PC-3 (cell line): ENCODE measurements at regions not wholly inside any gene's neighbourhood (a gene's known extent, or its start where the extent isn't known, plus 50 kb on each side); places are given as distances from the start of the nearest gene placed in this dataset.

Source experiments
- ATAC-seq: fragments of 200-7000 bp; cut with Tn5 transposase; 2 replicates; pipeline ENCODE4 v1.9.1; 2020; ENCODE audit warnings: mild to moderate bottlenecking, moderate library complexity
- BruUV-seq: library from RNA; stranded (reverse); fragments of 400-500 nt; replicated peaks from 2 replicates; lab custom pipeline; 2021; lab: Mats Ljungman, UMichigan
- CTCF ChIA-PET: fragments of 300-600 bp; sonication (Branson Sonifier 250); formaldehyde crosslinking; loops from one replicate; lab custom pipeline; 2022; ENCODE audit warnings: antibody characterized with exemption; lab: Charles Lee
- POLR2A ChIA-PET: fragments of 300-600 bp; sonication (Branson Sonifier 250); formaldehyde crosslinking; loops from one replicate; lab custom pipeline; 2022; ENCODE audit warnings: antibody characterized with exemption; ENCODE audit not compliant: unreplicated experiment; lab: Charles Lee
- DNase-seq: peaks from one replicate; pipeline ENCODE4 v3.0.0-alpha.2; 2015
- H2AFZ ChIP-seq: fragments of 300-600 bp; sonication (generic); 2 replicates; pipeline ENCODE4 v1.6.0; 2016; ENCODE audit warnings: antibody characterized with exemption, low read length
- H3F3A ChIP-seq: fragments of 300-600 bp; sonication (generic); one replicate; pipeline ENCODE4 v1.6.0; 2017; ENCODE audit warnings: antibody characterized with exemption, low read length, control low read depth, mild to moderate bottlenecking; ENCODE audit not compliant: unreplicated experiment
- H3K27ac ChIP-seq: fragments of 300-600 bp; sonication (generic); 2 replicates; pipeline ENCODE4 v1.5.1; 2016; ENCODE audit warnings: mild to moderate bottlenecking, low read length
- H3K27me3 ChIP-seq: fragments of 300-600 bp; sonication (generic); 2 replicates; pipeline ENCODE4 v1.6.1; 2016; ENCODE audit warnings: low read length, mixed read lengths
- H3K36me3 ChIP-seq: fragments of 300-600 bp; sonication (generic); 2 replicates; pipeline ENCODE4 v1.6.1; 2016; ENCODE audit warnings: low read depth, mixed run types, low read length, mixed read lengths
- H3K4me1 ChIP-seq: fragments of 300-600 bp; sonication (generic); 2 replicates; pipeline ENCODE4 v1.5.1; 2016; ENCODE audit warnings: low read length; ENCODE audit not compliant: insufficient read depth
- H3K4me2 ChIP-seq: fragments of 300-600 bp; sonication (generic); 2 replicates; pipeline ENCODE4 v1.6.0; 2016; ENCODE audit warnings: low read length
- H3K4me3 ChIP-seq: fragments of 300-600 bp; sonication (generic); 2 replicates; pipeline ENCODE4 v1.5.1; 2016; ENCODE audit warnings: mild to moderate bottlenecking, low read length, mixed read lengths
- H3K79me2 ChIP-seq: fragments of 300-600 bp; sonication (generic); 2 replicates; pipeline ENCODE4 v1.6.1; 2017; ENCODE audit warnings: low read length, mixed read lengths
- H3K9ac ChIP-seq: fragments of 300-600 bp; sonication (generic); 2 replicates; pipeline ENCODE4 v1.6.0; 2016; ENCODE audit warnings: mild to moderate bottlenecking, low read length
- H3K9me2 ChIP-seq: fragments of 300-600 bp; sonication (generic); replicated peaks from 2 replicates; pipeline ENCODE4 v1.6.1; 2016; ENCODE audit warnings: mixed run types, low read length, mixed read lengths
- H3K9me3 ChIP-seq: fragments of 300-600 bp; sonication (generic); 2 replicates; pipeline ENCODE4 v1.6.1; 2016; ENCODE audit warnings: low read length, mixed read lengths
- H4K20me1 ChIP-seq: fragments of 300-600 bp; sonication (generic); 2 replicates; pipeline ENCODE4 v1.6.1; 2016; ENCODE audit warnings: low read length, mixed read lengths
- EZH2 ChIP-seq: fragments of 300-600 bp; sonication (generic); IDR thresholded peaks from one replicate; pipeline ENCODE4 v1.6.1; 2017; ENCODE audit warnings: antibody characterized with exemption, mild to moderate bottlenecking, low read length; ENCODE audit not compliant: unreplicated experiment
- EZH2phosphoT487 ChIP-seq: fragments of 300-600 bp; sonication (generic); IDR thresholded peaks from 2 replicates; pipeline ENCODE4 v1.6.1; 2018; ENCODE audit warnings: mild to moderate bottlenecking, antibody characterized with exemption, low read length, borderline replicate concordance
- intact Hi-C: fragments of 100-400 bp; cut with micrococcal nuclease; formaldehyde crosslinking; loops from 2 replicates; pipeline ENCODE4 v1.9.0; 2023
- TF ChIP-seq, protein P1 (sequence below): fragments of 300-600 bp; sonication (generic); conservative IDR thresholded peaks from 2 replicates; pipeline ENCODE4 v1.5.1; 2017; ENCODE audit warnings: antibody characterized with exemption, low read depth, mild to moderate bottlenecking, low read length

DNA sequence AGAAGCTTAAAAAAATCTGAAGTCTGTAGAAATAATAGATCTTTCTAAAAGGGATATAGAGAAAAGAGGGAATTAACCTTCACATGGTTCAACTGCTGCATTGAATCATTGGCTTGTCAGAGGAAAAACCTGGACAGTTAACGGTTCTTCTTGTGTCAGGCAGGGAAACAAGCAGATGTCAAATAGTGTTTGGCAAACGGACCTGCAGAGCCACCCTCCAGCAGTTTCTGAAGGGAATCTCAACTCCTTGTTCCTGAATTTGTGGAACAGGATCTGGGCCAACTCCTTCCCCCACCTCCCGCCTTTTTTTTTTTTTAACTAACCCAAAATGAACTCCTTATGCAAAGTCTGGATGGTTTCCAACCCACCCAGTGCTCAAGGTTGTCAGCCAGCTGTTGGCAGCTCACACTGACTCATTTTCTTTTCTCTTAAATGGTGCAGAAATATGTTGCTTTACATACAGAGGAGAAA is 187.3 kb downstream of the CAND1 start:
- intact Hi-C loops = no loop called here
- ATAC-seq (no peak), DNase-seq (peak; percentile 71)
- Histone ChIP-seq H3K9ac (no peak overlapping the region), H3K9me3 (no peaks in the 10 kb centered on the region), H3F3A (no peaks in the 10 kb centered on the region), H3K4me3 (no peak overlapping the region), H2AFZ (no peak overlapping the region), H3K27ac (no peak overlapping the region), H3K4me2 (0 out of 2 replicates have a peak overlapping the region, but pooled peaks have one; percentile 2), H3K36me3 (no peaks in the 10 kb centered on the region), H3K27me3 (no peaks in the 10 kb centered on the region), H4K20me1 (no peaks in the 10 kb centered on the region), H3K9me2 (no peaks in the 10 kb centered on the region), H3K79me2 (no peaks in the 10 kb centered on the region), H3K4me1 (peaks cover 19% of the 10 kb centered on the region)
- BruUV-seq = no TSS peak
- POLR2A ChIA-PET = no interaction called here
- CTCF ChIA-PET = interaction anchor here (0.7 kb wide), 1 partner anchor 1128 kb away, joined by 5 read pairs; no protein-coding TSS in a partner anchor
- TF ChIP-seq EZH2 (no peak), EZH2phosphoT487 (no peak)
- TF ChIP-seq, protein P1, sequence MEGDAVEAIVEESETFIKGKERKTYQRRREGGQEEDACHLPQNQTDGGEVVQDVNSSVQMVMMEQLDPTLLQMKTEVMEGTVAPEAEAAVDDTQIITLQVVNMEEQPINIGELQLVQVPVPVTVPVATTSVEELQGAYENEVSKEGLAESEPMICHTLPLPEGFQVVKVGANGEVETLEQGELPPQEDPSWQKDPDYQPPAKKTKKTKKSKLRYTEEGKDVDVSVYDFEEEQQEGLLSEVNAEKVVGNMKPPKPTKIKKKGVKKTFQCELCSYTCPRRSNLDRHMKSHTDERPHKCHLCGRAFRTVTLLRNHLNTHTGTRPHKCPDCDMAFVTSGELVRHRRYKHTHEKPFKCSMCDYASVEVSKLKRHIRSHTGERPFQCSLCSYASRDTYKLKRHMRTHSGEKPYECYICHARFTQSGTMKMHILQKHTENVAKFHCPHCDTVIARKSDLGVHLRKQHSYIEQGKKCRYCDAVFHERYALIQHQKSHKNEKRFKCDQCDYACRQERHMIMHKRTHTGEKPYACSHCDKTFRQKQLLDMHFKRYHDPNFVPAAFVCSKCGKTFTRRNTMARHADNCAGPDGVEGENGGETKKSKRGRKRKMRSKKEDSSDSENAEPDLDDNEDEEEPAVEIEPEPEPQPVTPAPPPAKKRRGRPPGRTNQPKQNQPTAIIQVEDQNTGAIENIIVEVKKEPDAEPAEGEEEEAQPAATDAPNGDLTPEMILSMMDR = no peak

DNA sequence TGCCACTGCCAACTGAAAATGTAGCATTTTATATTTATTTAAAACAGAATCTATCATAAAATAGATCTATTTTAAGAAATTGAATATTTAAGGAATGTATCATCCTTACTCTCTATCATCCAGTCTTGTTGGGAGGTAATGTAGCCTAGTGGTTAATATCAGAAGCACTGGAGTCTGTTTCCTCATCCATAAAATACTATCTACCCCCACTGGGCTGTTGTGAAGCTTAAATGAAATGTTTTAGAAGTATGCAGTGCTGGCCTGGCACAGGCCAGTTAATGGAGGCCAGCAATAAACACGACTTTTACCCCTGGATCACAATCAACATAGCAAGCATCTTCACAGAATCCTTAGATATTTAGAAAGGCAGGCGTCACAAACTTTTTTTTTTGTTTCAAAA is 188.0 kb downstream of the CAND1 start:
- TF ChIP-seq, protein P1 = no peak
- no peak for TF ChIP-seq EZH2phosphoT487
- no peak for TF ChIP-seq EZH2
- Histone ChIP-seq H4K20me1 (no peaks in the 10 kb centered on the region), H3K36me3 (no peaks in the 10 kb centered on the region), H3K79me2 (no peaks in the 10 kb centered on the region), H3K4me1 (peaks cover 22% of the 10 kb centered on the region), H3F3A (no peaks in the 10 kb centered on the region), H3K4me3 (no peak overlapping the region), H2AFZ (no peak overlapping the region), H3K9me2 (no peaks in the 10 kb centered on the region), H3K4me2 (no peak overlapping the region), H3K9me3 (no peaks in the 10 kb centered on the region), H3K27me3 (no peaks in the 10 kb centered on the region), H3K9ac (no peak overlapping the region), H3K27ac (no peak overlapping the region)
- DNase-seq = no peak
- CTCF ChIA-PET = no interaction called here
- no peak for ATAC-seq
- POLR2A ChIA-PET = no interaction called here
- intact Hi-C loops = no loop called here
- no TSS peak for BruUV-seq

DNA sequence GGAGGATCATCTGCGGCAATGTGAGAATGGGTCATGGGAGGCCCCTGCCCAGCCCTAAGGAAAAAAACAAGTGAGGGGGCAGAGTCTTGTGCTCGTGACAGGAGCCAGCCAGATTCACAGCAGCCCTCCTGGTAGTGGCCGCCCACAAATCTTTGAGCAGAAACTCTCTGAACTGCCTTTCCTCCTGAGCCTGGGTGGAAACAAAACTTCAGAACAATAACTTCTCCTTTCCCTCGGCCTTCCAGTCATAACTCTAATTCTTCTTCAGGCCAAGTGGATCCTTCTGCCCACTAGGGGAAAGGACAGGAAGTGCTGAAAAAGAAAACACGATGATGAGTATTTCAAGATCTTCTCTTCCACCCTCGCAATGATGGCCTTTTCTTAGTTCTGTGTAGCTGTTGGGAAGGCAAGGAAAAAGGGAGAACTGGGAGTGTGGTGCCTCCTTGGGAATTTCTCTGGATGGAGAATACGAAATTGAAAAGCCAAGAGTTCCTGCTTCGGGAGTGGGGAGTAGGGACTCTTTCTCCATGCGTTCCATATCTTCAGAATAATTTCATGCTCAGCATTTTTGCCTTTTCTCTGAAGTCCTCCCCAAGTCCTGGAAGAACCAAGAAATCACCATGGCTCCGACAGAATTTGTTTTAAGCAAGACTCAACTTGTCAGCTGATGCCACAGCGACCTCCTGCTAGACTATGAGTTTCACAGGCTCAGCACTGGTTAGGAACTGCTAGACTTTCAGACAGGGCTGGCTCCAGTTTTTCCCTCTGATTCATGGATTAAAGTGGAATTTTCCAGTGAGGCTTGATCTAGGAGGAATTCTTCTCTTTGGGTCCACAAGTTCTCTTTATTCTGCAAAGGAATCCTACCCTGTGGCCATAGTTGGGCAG is 188.9 kb downstream of the CAND1 start:
- Histone ChIP-seq H3K27me3 (no peaks in the 10 kb centered on the region), H3K4me1 (peaks cover 22% of the 10 kb centered on the region), H3K36me3 (no peaks in the 10 kb centered on the region), H3F3A (no peaks in the 10 kb centered on the region), H3K79me2 (no peaks in the 10 kb centered on the region), H3K4me2 (no peak overlapping the region), H3K9ac (no peak overlapping the region), H3K4me3 (no peak overlapping the region), H2AFZ (no peak overlapping the region; the same call in 1 of the 2 replicates), H3K27ac (no peak overlapping the region), H4K20me1 (no peaks in the 10 kb centered on the region), H3K9me2 (no peaks in the 10 kb centered on the region), H3K9me3 (no peaks in the 10 kb centered on the region)
- DNase-seq (no peak), ATAC-seq (no peak)
- no TSS peak for BruUV-seq
- TF ChIP-seq, protein P1 = peak; percentile 28; the same call in 1 of the 2 replicates
- TF ChIP-seq EZH2phosphoT487 = no peak
- ChIA-PET CTCF (no interaction called here), POLR2A (no interaction called here)
- intact Hi-C loops = no loop called here
